ENCODE measurements at regions not wholly inside any gene's neighbourhood (a gene's known extent, or its start where the extent isn't known, plus 50 kb on each side); places are given as distances from the start of the nearest gene placed in this dataset.

- TF ChIP-seq ZFP30 (CRISPR knock-in tag; IDR thresholded peaks at IDR 0.05) (no peak), RARB (CRISPR knock-in tag; IDR thresholded peaks at IDR 0.05) (no peak), ARNTL (CRISPR knock-in tag; IDR thresholded peaks at IDR 0.05; ENCODE audit: borderline replicate concordance, low read depth) (no peak), POU6F1 (CRISPR knock-in tag; IDR thresholded peaks at IDR 0.05; ENCODE audit: borderline replicate concordance, low read depth) (no peak), TCF4 (CRISPR knock-in tag; IDR thresholded peaks at IDR 0.05; ENCODE audit: borderline replicate concordance) (no peak), BACH2 (CRISPR knock-in tag; IDR thresholded peaks at IDR 0.05; ENCODE audit: borderline replicate concordance) (no peak), OSR1 (CRISPR knock-in tag; IDR thresholded peaks at IDR 0.05) (no peak), CSDC2 (CRISPR knock-in tag; IDR thresholded peaks at IDR 0.05) (no peak), TOX (CRISPR knock-in tag; IDR thresholded peaks at IDR 0.05; ENCODE audit: borderline replicate concordance) (no peak), GLIS3 (CRISPR knock-in tag; IDR thresholded peaks at IDR 0.05) (no peak), ZFP3 (CRISPR knock-in tag; IDR thresholded peaks at IDR 0.05) (no peak)
- TF ChIP-seq, protein P1, sequence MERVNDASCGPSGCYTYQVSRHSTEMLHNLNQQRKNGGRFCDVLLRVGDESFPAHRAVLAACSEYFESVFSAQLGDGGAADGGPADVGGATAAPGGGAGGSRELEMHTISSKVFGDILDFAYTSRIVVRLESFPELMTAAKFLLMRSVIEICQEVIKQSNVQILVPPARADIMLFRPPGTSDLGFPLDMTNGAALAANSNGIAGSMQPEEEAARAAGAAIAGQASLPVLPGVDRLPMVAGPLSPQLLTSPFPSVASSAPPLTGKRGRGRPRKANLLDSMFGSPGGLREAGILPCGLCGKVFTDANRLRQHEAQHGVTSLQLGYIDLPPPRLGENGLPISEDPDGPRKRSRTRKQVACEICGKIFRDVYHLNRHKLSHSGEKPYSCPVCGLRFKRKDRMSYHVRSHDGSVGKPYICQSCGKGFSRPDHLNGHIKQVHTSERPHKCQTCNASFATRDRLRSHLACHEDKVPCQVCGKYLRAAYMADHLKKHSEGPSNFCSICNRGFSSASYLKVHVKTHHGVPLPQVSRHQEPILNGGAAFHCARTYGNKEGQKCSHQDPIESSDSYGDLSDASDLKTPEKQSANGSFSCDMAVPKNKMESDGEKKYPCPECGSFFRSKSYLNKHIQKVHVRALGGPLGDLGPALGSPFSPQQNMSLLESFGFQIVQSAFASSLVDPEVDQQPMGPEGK (CRISPR knock-in tag; IDR thresholded peaks at IDR 0.05; ENCODE audit: borderline replicate concordance), result no peak
- TF ChIP-seq, protein P2, sequence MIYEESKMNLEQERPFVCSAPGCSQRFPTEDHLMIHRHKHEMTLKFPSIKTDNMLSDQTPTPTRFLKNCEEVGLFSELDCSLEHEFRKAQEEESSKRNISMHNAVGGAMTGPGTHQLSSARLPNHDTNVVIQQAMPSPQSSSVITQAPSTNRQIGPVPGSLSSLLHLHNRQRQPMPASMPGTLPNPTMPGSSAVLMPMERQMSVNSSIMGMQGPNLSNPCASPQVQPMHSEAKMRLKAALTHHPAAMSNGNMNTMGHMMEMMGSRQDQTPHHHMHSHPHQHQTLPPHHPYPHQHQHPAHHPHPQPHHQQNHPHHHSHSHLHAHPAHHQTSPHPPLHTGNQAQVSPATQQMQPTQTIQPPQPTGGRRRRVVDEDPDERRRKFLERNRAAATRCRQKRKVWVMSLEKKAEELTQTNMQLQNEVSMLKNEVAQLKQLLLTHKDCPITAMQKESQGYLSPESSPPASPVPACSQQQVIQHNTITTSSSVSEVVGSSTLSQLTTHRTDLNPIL (CRISPR knock-in tag; IDR thresholded peaks at IDR 0.05; ENCODE audit: low read depth), result no peak
- TF ChIP-seq, protein P3, sequence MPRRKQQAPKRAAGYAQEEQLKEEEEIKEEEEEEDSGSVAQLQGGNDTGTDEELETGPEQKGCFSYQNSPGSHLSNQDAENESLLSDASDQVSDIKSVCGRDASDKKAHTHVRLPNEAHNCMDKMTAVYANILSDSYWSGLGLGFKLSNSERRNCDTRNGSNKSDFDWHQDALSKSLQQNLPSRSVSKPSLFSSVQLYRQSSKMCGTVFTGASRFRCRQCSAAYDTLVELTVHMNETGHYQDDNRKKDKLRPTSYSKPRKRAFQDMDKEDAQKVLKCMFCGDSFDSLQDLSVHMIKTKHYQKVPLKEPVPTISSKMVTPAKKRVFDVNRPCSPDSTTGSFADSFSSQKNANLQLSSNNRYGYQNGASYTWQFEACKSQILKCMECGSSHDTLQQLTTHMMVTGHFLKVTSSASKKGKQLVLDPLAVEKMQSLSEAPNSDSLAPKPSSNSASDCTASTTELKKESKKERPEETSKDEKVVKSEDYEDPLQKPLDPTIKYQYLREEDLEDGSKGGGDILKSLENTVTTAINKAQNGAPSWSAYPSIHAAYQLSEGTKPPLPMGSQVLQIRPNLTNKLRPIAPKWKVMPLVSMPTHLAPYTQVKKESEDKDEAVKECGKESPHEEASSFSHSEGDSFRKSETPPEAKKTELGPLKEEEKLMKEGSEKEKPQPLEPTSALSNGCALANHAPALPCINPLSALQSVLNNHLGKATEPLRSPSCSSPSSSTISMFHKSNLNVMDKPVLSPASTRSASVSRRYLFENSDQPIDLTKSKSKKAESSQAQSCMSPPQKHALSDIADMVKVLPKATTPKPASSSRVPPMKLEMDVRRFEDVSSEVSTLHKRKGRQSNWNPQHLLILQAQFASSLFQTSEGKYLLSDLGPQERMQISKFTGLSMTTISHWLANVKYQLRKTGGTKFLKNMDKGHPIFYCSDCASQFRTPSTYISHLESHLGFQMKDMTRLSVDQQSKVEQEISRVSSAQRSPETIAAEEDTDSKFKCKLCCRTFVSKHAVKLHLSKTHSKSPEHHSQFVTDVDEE (CRISPR knock-in tag; IDR thresholded peaks at IDR 0.05), result no peak
Observed at GRCh38 chr1:17908945-17909344, 153.8 kb downstream of the ACTL8 start.
